Heart left ventricle (tissue), 13 donors: ENCODE measurements at regions not wholly inside any gene's neighbourhood (a gene's known extent, or its start where the extent isn't known, plus 50 kb on each side); places are given as distances from the start of the nearest gene placed in this dataset.

Source experiments
- POLR2A ChIP-seq, 2 donors: fragments of 450-650 bp; IDR thresholded peaks; one replicate each; pipeline ENCODE4 v1.6.1; 2017; ENCODE audit warnings: antibody characterized with exemption in 2 of 2, mild to moderate bottlenecking in 2 of 2, moderate library complexity in 2 of 2
- TF ChIP-seq, protein P1 (sequence below), 12 donors: fragments of 200-600 bp; sonication (generic) in 4 of 12; IDR thresholded peaks; one replicate each; pipeline versions ENCODE4 v1.5.0 to v1.8.0; 2018 to 2022; ENCODE audit warnings: antibody characterized with exemption in 12 of 12, mild to moderate bottlenecking in 5 of 12
- donor health status: ischemic (EF 13 %, LVEDD 7.1; RV severe dilation, severe dysfunction).
- donor health status: DM: no; HTN: yes; CAD: no.
- donor health status: DM: no; HTN: no; CAD: no.
- donor health status: ischemic (EF 25% LVEDD 6.9; RV normal size, moderate dysfunction).
- donor health status: ischemic (EF 25% LVEDD 5.7; RV mildly dilated, moderate dysfunction).
- donor health status: ischemic (EF 35%, LVEDD 5.7; RV mildly dilated, moderate dysfunction).
- donor health status: nonischemic (EF 11% LVEDD 7.7; RV severe dilation, severe dysfunction).
- donor health status: DM: yes; HTN: yes; CAD: no.
- donor health status: PGD.
- donor health status: ischemic (EF 29% LVEDD 5.4; RV normal size, mild dysfunction).
- donor health status: nonischemic (EF 23%, LVEDD 6.1; RV moderate dilation, normal function).

DNA sequence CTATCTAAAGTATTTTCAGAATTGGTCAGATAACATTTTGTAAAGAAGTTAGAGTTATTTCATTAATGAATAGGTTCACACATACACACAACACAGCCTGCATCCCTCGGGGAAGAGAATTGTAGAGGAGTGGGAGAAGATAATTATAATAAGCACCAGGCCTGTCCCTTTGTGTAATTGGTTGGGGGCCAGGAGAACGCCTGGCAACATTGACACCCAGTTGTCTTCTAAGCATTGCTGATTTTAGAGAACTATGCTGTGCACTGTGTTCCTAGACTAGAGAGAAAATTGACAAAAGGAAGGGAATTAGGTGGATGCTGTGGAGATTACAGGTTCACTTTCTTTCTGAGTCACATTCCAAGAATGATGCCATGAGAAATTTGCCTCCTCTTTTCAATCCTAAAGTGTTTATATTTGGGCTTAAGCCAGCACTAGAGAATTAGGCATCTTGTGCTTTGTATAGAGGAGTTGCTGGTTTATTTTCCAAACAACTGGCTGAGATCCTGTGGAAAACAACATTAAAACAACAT, 247.6 kb downstream of the COX7C start:
- TF ChIP-seq, protein P1, sequence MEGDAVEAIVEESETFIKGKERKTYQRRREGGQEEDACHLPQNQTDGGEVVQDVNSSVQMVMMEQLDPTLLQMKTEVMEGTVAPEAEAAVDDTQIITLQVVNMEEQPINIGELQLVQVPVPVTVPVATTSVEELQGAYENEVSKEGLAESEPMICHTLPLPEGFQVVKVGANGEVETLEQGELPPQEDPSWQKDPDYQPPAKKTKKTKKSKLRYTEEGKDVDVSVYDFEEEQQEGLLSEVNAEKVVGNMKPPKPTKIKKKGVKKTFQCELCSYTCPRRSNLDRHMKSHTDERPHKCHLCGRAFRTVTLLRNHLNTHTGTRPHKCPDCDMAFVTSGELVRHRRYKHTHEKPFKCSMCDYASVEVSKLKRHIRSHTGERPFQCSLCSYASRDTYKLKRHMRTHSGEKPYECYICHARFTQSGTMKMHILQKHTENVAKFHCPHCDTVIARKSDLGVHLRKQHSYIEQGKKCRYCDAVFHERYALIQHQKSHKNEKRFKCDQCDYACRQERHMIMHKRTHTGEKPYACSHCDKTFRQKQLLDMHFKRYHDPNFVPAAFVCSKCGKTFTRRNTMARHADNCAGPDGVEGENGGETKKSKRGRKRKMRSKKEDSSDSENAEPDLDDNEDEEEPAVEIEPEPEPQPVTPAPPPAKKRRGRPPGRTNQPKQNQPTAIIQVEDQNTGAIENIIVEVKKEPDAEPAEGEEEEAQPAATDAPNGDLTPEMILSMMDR (IDR thresholded peaks at IDR 0.05) = no peak
- TF ChIP-seq POLR2A (IDR thresholded peaks at IDR 0.05) = no peak
